IPS-20b (cell line): ENCODE measurements at regions not wholly inside any gene's neighbourhood (a gene's known extent, or its start where the extent isn't known, plus 50 kb on each side); places are given as distances from the start of the nearest gene placed in this dataset.

Experiments
- H3K27ac ChIP-seq: one replicate; pipeline ENCODE4 v1.5.1; 2013; ENCODE audit warnings: low read length
- H3K27me3 ChIP-seq: 2 replicates; pipeline ENCODE4 v1.6.1; 2013; ENCODE audit warnings: mild to moderate bottlenecking, low read length, inconsistent platforms; ENCODE audit not compliant: insufficient read depth
- H3K36me3 ChIP-seq: 2 replicates; pipeline ENCODE4 v1.6.1; 2013; ENCODE audit warnings: low read depth, mild to moderate bottlenecking, inconsistent platforms, low read length, moderate library complexity; ENCODE audit not compliant: insufficient read depth
- H3K4me1 ChIP-seq: 2 replicates; pipeline ENCODE4 v1.6.1; 2013; ENCODE audit warnings: mild to moderate bottlenecking, control low read depth, inconsistent platforms, low read length, moderate library complexity; ENCODE audit not compliant: insufficient read depth
- H3K4me3 ChIP-seq: 2 replicates; pipeline ENCODE4 v1.5.1; 2013; ENCODE audit warnings: mild to moderate bottlenecking, low read length, inconsistent platforms
- H3K9ac ChIP-seq: 2 replicates; pipeline ENCODE4 v1.6.1; 2013; ENCODE audit warnings: low read depth, mild to moderate bottlenecking, inconsistent platforms, low read length, moderate library complexity
- H3K9me3 ChIP-seq: 2 replicates; pipeline ENCODE4 v1.6.1; 2013; ENCODE audit warnings: mild to moderate bottlenecking, low read depth, low read length, inconsistent platforms; ENCODE audit not compliant: insufficient read depth

- H3K27ac ChIP-seq = no peak overlapping the region
- H3K27me3 ChIP-seq = peaks cover 5% of the 10 kb centered on the region; the same call in 1 of the 2 replicates
- H3K9ac ChIP-seq = no peak overlapping the region
- H3K9me3 ChIP-seq = no peaks in the 10 kb centered on the region
- H3K36me3 ChIP-seq = no peaks in the 10 kb centered on the region
- no peak overlapping the region for H3K4me3 ChIP-seq
- peaks cover 4% of the 10 kb centered on the region; the same call in 1 of the 2 replicates for H3K4me1 ChIP-seq
Observed at GRCh38 chr9:89655990-89656657, 51.3 kb downstream of the GADD45G start.

GRCh38 chr9:89657295-89657694, 52.5 kb downstream of the GADD45G start:
- peaks cover 5% of the 10 kb centered on the region; the same call in 1 of the 2 replicates for H3K27me3 ChIP-seq
- H3K27ac ChIP-seq = no peak overlapping the region
- H3K36me3 ChIP-seq = no peaks in the 10 kb centered on the region

DNA sequence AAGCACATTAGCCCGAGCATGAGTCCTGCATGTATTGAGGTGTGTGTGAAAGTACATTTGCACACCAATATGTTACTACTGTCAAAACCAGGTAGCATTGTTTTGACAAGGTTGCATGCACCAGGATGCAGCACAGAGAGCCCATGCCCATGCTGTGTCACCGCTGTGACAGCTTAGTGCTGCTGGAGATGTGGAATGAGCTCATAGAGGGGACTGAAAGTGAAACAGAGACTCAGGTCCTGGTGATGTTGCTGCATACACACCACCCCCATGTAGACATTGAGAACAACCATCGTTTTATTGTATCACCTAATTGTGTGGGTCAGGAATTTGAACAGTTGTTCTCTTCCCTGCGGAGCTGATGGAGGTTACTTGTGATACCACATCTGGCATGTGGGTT, 53.0 kb downstream of the GADD45G start:
- Histone ChIP-seq H3K27me3 (peaks cover 5% of the 10 kb centered on the region; the same call in 1 of the 2 replicates), H3K36me3 (no peaks in the 10 kb centered on the region), H3K9me3 (no peaks in the 10 kb centered on the region), H3K9ac (no peak overlapping the region), H3K4me1 (peaks cover 13% of the 10 kb centered on the region; the same call in 1 of the 2 replicates), H3K4me3 (no peak overlapping the region), H3K27ac (no peak overlapping the region)

More at GRCh38 chr9:89657295-89657694, 52.5 kb downstream of the GADD45G start:
- Histone ChIP-seq H3K4me3 (no peak overlapping the region), H3K4me1 (peaks cover 8% of the 10 kb centered on the region; the same call in 1 of the 2 replicates), H3K9ac (no peak overlapping the region), H3K9me3 (no peaks in the 10 kb centered on the region)

GRCh38 chr9:89658401-89658800, 53.6 kb downstream of the GADD45G start:
- H3K9me3 ChIP-seq = no peaks in the 10 kb centered on the region
- peaks cover 9% of the 10 kb centered on the region; the same call in 1 of the 2 replicates for H3K27me3 ChIP-seq
- peaks cover 17% of the 10 kb centered on the region; the same call in 1 of the 2 replicates for H3K4me1 ChIP-seq
- no peak overlapping the region for H3K9ac ChIP-seq
- H3K36me3 ChIP-seq = no peaks in the 10 kb centered on the region
- H3K27ac ChIP-seq = no peak overlapping the region
- H3K4me3 ChIP-seq = no peak overlapping the region

- Histone ChIP-seq H3K36me3 (no peaks in the 10 kb centered on the region), H3K4me3 (no peak overlapping the region), H3K9me3 (no peaks in the 10 kb centered on the region), H3K27ac (no peak overlapping the region), H3K27me3 (peaks cover 9% of the 10 kb centered on the region; the same call in 1 of the 2 replicates), H3K9ac (no peak overlapping the region), H3K4me1 (peaks cover 17% of the 10 kb centered on the region; the same call in 1 of the 2 replicates)
Observed at GRCh38 chr9:89658931-89659330, 54.1 kb downstream of the GADD45G start.

- Histone ChIP-seq H3K9ac (no peak overlapping the region), H3K9me3 (no peaks in the 10 kb centered on the region), H3K27ac (no peak overlapping the region), H3K4me3 (no peak overlapping the region), H3K36me3 (no peaks in the 10 kb centered on the region), H3K27me3 (peaks cover 9% of the 10 kb centered on the region; the same call in 1 of the 2 replicates), H3K4me1 (peaks cover 17% of the 10 kb centered on the region; the same call in 1 of the 2 replicates)
Observed at GRCh38 chr9:89659473-89659872, 54.7 kb downstream of the GADD45G start.

DNA sequence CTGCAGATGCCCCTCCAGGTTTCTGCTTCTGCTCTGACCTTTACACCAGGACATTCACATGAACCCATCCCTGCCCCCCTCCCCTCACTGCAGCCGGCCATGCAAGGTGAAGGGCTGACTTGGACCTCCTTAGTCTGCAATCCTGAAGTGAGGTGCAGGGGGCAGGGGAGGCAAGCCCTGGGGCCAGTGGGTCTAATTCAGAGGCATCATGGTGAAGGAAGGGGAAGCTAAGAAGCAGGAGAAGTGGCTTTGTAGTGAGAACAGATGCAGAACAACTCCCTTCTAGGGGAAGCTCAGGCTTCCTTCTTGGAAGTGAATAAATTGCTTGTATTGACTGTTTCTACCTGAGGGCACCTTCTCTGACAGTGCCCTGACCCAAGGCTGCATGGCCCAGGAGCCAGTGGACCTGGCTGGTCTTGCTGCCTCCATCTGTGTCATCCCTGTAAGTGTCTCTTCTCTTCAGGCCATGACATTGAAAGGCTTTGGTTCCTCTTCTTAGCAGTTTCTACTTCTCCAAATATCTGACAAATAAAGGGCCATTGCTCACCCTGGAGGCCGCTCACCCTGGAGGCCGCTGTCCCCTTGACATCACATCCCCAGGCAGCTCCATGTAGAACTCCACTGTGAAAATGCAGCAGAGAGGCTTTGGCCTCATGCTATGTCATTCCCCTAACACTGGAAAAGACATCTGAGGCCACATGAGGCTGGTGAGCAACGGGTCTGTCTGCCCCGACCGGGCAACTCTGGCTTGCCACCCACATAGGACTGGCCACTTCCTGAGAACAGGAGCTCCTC, 55.3 kb downstream of the GADD45G start:
- Histone ChIP-seq H3K27me3 (peaks cover 9% of the 10 kb centered on the region; the same call in 1 of the 2 replicates), H3K4me1 (peaks cover 17% of the 10 kb centered on the region; the same call in 1 of the 2 replicates), H3K27ac (no peak overlapping the region), H3K36me3 (no peaks in the 10 kb centered on the region), H3K9ac (no peak overlapping the region), H3K4me3 (no peak overlapping the region), H3K9me3 (no peaks in the 10 kb centered on the region)

GRCh38 chr9:89661391-89661949, 56.7 kb downstream of the GADD45G start:
- Histone ChIP-seq H3K9me3 (no peaks in the 10 kb centered on the region), H3K36me3 (no peaks in the 10 kb centered on the region), H3K9ac (no peak overlapping the region), H3K4me1 (peaks cover 17% of the 10 kb centered on the region; the same call in 1 of the 2 replicates), H3K27me3 (peaks cover 4% of the 10 kb centered on the region; the same call in 1 of the 2 replicates), H3K27ac (no peak overlapping the region), H3K4me3 (no peak overlapping the region)

DNA sequence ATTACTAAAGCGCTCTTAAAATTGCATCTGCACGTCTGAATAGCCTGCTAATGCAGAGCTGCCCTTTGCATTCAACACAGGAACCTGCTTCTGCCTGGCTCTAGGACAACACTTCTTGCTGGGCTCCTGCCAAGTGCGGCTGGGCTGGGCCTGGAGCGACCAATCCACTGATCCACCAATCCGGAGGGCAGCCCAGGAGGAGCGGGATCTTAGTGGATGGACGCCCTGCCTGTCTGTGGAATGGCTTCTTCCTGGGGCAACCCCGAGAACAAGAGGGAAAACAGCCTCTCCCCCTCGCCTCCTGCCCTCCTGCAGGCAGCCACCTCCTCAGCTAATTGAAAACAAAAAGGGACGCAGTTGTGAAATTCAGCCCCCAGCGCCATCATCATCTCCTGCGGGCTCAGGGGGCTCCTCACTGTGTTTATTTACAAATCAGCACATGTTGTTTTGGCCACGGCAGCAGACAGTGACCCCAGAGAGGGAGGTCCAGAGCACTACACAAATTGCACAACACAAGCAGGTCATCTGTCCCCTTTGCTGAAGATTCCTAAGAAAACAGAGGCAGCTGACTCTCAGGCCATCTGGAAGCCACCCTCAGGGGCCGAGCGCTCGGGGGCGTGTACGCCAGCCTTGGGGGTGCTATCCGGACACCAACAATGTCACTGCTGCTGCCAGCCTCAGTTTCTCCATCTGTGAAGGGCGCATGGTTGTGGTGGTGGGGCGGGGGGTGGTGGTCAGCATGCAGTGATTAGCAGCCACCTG, 57.3 kb downstream of the GADD45G start:
- peak overlapping the region; percentile 2; the same call in 1 of the 2 replicates for H3K4me3 ChIP-seq
- H3K36me3 ChIP-seq = no peaks in the 10 kb centered on the region
- peak overlapping the region; percentile 4 for H3K27ac ChIP-seq
- peak overlapping the region; percentile 14; the same call in 1 of the 2 replicates for H3K9ac ChIP-seq
- H3K4me1 ChIP-seq = peaks cover 17% of the 10 kb centered on the region; the same call in 1 of the 2 replicates
- H3K9me3 ChIP-seq = no peaks in the 10 kb centered on the region
- H3K27me3 ChIP-seq = peaks cover 4% of the 10 kb centered on the region; the same call in 1 of the 2 replicates

DNA sequence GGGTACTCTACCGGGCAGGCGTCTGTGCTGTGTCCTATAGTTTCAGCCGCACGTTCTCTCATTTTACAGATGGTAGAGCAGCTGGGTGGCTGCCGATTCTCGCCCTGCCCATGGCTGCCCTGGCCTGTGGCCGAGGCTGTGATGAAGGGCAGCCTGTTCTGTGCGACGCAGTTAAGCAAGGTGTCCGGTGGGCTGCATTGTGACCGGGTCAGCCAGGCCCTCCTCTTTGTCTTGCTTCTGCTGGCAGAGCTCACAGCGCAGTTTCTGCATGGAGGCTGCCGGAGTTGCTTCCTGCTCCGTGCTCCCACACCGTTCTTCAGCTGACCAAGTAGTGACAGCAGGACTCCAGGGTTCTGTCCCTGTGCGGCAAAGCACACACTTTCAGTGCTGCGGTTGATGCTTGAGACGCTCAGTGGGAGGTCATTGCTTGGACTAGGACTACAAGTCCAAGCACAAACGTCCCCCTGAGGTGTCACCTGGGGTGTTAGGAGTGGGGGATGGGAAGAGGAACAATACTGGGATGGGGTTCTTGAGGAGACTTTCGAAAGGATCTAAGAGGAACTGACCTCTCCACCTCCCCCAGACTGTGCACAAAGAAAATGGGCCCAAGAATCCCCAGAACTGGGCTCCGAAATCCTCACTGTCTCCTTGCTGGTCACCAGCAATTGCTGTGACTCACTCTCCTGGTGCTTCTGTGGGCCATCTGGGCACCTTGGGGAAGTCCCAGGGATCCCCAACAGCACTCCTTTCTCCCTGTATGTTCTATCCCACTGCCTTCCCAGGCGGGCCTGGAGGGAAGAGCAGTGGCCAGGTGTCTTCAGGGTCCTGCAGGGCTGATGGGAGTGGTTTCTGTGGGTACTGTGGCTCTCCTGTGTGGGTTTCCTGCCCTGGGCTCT, 58.2 kb downstream of the GADD45G start:
- Histone ChIP-seq H3K9ac (no peak overlapping the region), H3K27ac (peak overlapping the region; percentile 7), H3K36me3 (no peaks in the 10 kb centered on the region), H3K27me3 (peaks cover 4% of the 10 kb centered on the region; the same call in 1 of the 2 replicates), H3K4me1 (peaks cover 17% of the 10 kb centered on the region; the same call in 1 of the 2 replicates), H3K9me3 (no peaks in the 10 kb centered on the region), H3K4me3 (no peak overlapping the region)
